GM18907 (cell line): ENCODE measurements at regions not wholly inside any gene's neighbourhood (a gene's known extent, or its start where the extent isn't known, plus 50 kb on each side); places are given as distances from the start of the nearest gene placed in this dataset.

Experiments used
- ATAC-seq: cut with Tn5 transposase; IDR thresholded peaks from one replicate; pipeline ENCODE4 v1.9.1; 2021; ENCODE audit warnings: mild to moderate bottlenecking, moderate library complexity; ENCODE audit not compliant: unreplicated experiment

DNA sequence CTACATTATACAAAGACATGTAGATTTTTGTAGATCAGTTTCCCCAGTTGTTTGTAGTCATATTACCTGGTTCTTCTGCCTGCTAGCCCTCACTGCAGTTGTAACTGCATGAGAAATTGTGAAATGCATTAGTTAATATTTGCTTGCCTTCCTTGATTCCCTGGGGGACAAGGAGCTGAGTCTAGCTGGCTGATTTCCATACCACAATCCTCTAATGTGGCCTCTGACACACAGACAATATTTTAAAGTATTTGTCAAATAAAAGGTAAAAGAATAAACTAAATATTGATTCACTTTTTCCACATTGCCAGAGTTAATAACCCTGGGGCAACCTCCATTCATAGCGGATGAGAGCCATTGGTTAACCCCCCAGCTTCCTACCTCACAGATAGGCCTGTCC lies 128.8 kb upstream of the TMEM132C start:
- ATAC-seq, result no peak

DNA sequence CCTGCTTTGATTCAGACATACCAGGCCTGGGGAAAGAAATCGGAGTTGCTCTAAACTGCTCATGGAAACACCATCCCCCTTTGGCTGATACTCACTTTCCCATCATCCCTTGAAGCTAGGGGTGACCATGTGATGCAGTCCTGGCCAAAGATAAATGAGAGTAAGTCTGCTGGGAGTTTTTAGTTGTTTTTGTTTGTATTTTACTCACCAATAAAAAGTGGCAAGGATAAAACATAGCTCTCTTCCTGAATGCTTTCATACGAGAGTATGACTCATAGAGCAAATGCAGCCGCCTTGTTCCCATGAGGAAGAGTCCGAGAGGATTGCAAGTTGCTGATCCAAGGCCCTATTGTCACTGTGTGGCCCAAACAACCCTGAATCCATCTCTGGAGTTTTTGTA lies 126.4 kb upstream of the TMEM132C start:
- no peak for ATAC-seq

DNA sequence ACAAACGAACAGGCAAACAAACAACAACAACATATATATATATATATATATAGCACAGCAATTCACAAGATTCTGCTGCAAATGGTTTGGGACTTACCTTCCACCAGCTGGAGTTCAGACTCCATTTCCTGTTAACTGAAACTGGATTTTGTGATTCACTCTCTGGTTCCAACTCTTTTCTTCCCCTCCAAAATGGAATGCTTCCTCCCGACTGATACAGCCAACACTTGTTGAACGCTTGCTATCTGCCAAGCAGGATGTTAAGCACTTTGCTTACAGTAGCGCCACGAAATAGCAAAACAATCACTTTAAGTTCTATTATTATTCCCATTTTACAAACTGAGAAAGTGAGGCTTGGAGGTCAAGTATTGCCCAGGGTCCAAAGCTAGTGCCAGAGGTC lies 116.0 kb upstream of the TMEM132C start:
- ATAC-seq, result no peak

DNA sequence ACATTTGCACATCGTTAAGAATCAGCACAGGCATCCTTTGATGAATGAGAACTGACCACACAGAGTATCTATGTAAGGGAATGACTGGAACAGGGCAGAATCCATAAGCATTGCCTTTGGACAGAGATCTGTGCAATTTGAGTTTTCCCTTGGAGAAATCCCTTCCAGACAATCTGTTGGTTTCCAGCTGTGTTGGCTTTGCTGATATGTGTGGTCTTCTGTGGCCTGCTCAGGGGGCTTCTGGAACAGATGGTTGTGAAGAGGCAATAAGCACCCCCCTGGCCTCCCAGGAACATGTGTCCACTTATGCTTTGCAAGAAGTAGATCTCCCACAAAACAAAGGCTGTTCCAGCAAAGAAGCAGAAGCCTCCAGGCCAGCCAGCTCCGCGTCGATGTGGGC lies 111.4 kb upstream of the TMEM132C start:
- ATAC-seq, result no peak

DNA sequence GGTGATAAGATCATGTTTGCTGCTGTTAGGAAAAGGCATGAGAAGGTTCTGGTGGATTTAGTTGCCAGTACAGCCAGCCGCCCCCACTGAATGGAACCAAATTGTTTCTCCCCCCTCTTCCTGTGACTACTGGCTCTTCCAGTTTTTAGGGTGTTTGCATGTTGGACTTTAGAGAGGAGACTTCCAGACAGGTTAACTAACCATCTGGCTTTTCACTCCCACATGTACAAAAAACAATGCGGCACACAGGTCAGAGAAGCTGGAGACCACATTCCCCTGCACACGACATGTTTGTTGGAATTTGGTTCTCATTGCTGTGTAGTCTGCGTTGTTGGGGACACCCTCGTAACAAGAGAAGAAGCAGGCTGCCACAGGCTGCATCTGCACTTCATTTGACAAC lies 103.9 kb upstream of the TMEM132C start:
- ATAC-seq, result no peak

DNA sequence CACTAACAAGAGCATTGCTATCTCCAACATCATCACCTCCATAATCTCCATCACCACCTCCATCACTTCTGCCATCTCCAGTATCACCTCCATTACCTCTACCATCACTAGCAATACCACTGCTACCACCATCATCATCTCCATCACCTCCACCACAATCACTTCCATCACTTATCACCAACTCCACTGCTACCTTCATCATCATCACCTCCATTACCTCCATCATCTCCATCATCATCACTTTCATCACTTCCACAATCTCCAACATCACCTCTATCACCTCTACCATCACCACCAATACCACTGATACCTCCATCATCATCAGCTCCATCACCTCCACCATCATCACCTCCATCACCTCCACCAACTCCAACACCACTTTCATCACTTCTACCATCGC lies 102.4 kb upstream of the TMEM132C start:
- no peak for ATAC-seq

DNA sequence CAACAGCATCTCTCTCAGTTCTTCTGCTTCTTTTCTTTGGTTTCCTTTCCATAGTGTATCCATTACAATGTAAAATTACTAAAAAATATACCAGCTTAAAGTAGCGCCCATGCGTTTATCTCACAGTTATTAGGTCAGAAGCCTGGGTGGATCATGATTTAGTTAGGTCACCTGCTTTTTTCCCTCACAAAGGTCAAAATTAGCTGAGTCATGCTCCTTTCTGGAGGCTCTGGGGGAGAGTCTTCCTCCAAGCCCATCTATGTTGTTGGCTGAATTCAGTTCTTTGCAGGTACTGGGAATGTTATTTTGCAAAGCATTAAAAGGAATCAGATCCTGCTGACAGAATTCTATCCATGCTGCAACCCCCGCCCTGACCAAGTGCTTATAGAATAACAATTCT lies 101.6 kb upstream of the TMEM132C start:
- ATAC-seq, result no peak

DNA sequence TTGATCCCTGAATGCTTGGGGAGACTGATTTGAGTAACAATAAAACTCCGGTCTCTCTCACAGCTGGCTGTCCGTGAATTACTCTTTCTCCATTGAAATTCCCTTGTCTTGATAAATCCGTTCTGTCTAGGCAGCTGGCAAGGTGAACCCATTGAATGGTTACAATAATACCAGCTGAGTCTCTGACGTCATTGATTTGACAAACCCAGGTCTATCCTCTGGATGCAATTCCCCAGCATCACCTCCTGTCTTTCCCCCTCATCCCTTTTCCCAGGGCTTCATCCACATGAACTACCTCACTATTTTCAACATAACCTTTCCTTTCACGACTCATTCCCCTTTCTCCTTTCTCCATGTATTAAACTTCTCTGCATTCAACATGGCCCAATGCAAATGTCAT lies 98.7 kb upstream of the TMEM132C start:
- ATAC-seq, result no peak

DNA sequence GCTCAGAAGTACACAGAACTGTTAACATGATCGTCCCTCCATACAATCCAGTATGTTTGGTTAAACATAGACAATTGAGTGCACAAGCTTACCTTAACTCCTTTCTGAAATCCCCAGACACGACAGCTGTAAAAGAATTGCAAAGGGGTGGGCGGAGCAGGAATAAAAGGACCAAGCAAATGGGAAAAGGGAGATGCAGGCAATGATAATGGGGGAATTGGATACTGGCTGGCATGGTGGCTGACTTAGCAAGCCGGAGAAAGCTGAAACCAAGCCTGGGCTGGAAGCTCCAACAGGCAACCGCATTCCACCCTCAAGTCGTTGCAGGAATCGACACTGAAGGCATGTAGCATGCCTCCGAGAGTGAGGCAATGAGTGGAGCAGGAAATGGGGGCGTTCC lies 96.8 kb upstream of the TMEM132C start:
- ATAC-seq, result no peak

DNA sequence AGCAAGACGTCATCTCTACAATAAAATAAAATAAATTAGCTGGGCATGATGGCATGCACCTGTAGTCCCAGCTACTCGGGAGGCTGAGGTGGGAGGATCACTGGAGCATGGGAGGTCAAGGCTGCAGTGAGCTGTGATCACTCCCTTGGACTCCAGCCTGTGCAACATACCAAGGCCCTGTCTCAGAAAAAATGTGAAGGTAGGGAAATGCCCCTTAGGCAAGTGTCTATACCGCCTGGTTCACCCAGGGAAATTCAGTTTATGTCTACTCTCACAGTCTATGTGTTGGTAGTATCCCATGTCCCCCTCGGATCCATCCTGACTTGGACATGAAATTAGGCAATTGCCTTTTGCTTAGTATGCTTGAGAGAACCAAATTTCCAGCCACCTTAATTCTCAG lies 88.4 kb upstream of the TMEM132C start:
- ATAC-seq, result no peak

DNA sequence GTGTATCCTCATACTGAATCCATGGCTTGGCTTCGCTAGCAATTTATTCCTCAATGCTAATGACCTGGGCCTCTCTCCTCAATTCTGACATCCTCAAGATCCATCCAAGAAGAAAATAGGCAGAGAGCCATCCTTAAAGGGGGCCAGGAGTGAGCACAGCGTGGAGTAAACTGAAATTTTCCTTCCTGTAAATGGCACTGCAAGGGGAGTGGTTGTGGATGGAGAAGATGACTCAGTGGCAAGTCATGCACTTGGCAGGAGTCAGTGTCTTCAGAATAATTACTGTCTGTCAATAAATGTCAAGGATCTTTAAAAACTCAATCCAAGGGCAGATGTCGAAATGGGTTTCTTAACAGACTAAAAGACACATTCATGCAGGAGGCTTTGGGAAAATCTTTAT lies 88.0 kb upstream of the TMEM132C start:
- ATAC-seq, result no peak

DNA sequence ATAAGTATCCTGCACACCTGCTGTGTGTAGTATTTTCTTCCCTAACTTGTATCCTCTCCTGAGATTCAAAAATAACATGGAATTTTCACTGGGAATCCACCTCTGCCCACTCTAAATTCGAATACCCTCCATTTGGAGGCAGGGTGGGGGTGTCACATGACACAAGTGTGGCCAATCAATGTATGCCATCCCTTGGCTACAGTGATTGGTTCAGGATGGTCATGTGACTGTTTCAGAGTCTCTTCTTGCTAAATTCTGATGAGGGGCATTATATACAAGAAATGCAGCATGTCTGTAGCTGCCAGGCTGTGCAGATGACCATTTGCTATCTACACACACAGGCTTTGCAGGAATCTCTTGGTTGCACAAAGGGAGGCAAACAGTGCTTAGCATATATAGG lies 86.8 kb upstream of the TMEM132C start:
- ATAC-seq, result no peak

DNA sequence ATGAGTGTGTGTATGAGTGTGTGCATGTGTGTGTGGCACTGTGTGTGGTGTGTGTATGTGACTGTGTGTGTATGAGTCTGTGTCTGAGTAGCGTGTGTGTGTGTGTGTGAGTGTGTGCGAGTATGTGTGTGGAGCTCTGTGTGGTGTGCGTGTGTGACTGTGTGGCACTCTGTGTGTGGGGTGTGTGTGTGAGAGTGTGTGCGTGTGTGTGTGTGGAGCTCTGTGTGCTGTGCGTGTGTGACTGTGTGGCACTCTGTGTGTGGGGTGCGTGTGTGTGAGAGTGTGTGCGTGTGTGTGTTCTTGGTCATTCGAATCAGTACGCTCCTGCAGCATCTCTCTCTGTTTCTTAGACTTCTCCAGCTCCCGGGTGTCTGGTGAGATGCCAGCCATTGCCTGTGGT lies 76.9 kb upstream of the TMEM132C start:
- no peak for ATAC-seq

DNA sequence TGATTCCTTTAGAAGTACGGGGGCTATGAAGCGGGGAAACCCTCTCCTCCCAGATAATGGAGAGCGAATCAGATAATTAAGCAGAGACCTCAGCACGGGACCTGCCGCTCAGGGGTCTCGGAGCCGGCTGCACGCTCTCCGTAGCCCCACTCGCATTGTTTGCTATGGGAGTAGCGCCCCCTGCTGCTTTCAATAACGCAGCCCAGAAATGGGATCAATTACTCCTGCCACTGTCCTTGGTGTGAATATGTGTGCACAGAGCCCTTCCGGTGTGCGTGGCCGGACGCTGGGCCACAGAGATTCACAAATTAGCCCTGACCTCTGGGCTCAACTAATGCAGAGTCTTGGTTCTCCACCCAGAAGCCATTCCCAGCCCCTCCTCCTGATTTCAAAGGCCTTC lies 76.4 kb upstream of the TMEM132C start:
- no peak for ATAC-seq

DNA sequence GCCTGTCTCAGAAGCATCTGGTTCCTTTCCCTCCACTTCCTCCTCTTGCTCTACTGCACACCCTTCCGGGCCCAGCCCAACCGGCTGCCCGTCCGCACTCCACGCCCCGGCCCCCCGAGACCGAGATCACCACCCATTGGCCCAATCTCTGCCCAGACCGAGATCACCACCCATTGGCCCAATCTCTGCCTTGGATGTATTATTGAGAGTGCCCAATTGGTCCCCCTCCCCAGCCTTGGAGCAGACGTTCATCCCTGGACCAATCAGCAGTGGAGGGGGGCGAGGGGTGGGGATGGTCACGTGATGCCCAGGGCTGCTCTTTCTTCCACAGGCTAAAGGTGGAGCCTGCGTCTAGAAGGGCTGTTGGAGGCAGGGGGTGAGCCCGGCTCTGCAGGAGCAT lies 75.6 kb upstream of the TMEM132C start:
- no peak for ATAC-seq

DNA sequence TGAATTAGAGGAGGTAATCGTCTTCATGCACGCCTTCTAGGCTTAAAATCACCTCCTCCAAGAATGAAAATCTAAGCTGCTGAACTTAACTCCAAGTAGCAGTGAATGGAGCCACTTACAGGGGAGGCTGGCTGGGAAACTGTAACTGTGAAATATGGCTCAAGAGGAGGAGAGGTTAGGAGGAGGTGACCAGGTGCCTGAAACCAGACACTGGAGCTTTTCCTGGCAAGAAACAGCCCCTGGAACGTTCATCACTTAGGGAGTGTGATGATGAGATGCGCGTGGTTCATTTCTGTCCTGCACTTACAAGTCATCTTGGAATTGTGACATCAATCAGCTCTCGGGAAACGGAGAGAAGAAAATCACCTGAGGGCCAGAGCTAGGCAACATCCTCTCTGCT lies 62.3 kb upstream of the TMEM132C start:
- ATAC-seq, result no peak

DNA sequence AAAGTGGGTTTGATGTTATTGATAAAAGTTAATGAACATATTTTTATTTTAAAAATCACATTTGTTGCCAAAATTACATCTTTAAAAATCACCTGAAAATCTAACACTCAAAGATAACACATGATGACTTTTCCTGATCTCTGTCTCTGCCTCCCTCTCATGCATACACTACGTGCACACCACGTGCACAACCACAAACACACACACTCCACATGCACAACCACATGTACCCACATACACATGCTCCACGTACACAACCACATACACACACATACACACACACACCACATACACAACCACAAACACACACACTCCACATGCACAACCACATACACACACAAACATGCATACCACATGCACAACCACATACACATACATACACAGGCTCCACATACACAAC lies 61.8 kb upstream of the TMEM132C start:
- ATAC-seq, result no peak

DNA sequence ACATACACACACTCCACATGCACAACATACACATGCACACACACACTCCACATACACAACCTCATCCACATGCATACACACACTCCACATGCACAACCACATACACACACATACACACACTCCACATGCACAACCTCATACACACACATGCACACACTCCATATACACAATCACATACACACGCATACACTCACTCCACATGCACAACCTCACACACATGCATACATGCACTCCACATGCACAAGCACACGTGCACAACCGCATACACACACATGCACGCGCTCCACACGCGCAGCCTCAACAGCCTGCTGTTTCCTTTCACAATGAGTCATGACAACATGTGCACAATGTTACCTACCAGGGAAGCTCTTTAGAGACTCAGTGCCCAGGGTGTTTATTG lies 61.2 kb upstream of the TMEM132C start:
- no peak for ATAC-seq
